ENCODE measurements at regions not wholly inside any gene's neighbourhood (a gene's known extent, or its start where the extent isn't known, plus 50 kb on each side); places are given as distances from the start of the nearest gene placed in this dataset.

DNA sequence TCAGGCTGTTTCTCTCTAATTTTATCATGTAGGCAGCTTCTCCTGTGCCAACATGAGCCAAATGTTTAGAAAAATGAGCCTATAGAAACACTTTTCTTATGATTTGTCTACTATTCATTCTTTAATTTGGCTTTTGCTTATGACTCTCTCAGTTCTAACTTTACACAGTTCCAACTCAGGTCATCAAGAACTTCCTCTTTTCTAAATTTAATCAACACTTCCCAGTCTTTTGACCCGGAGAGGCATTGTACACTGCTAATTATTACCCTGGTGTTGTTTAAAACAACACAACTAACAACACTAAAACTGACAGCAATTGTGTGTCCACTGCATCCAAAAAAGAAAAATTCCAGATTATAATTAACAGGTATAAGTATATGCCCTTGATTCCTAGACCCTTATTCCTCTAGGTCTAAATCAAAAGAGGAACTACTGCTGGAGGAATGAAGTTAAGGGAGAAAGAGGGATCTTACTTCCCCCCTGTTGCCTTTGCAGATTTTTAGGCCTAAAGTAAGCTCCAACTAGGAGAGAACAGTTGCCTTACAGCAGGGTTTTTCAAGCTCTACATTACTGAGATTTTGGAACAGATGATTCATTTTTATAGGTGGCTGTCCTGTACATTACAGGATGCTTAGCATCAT is 332.2 kb upstream of the GOLIM4 start:
- Histone ChIP-seq H3K4me2 (ENCODE audit: insufficient read depth, low read length) (no peak overlapping the region), H3K79me2 (ENCODE audit: insufficient read depth, low read length) (no peaks in the 10 kb centered on the region), H3K36me3 (ENCODE audit: insufficient read depth, low read length) (no peaks in the 10 kb centered on the region), H3K9me3 (ENCODE audit: low read depth, low read length) (no peaks in the 10 kb centered on the region), H3K27ac (ENCODE audit: low read depth, low read length) (no peak overlapping the region), H4K20me1 (ENCODE audit: insufficient read depth, low read length) (no peaks in the 10 kb centered on the region), H3K4me1 (ENCODE audit: insufficient read depth, low read length) (no peaks in the 10 kb centered on the region), H2AFZ (ENCODE audit: low read length) (no peak overlapping the region), H3K4me3 (ENCODE audit: insufficient read depth, low read length) (no peak overlapping the region), H3K27me3 (ENCODE audit: insufficient read depth, low read length) (no peaks in the 10 kb centered on the region)
- TF ChIP-seq CTCF (IDR thresholded peaks at IDR 0.05; ENCODE audit: extremely low read depth, low read depth, low read length): no peak
- DNase-seq (ENCODE audit: insufficient read length, low spot score, missing footprints): no peak

DNA sequence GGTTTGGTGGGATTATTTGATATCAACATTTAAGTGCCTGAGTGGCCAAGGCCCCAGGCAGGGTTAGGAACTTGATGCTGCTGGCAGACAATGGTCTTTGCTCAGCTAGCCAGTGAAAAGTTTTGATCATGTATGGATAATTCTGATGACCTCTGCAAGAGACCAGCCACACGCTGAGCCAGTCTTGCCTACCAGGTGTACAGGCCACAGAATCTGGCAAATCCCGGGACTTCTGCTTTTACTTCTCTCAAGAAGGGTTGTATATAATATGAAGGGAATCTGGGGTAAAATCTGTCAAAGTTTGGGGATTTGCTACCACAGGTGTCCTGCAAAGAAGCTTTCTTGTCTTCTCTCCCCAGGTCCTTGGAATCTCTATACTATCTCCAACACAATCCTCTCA is 331.4 kb upstream of the GOLIM4 start:
- Histone ChIP-seq H3K9me3 (ENCODE audit: low read depth, low read length) (no peaks in the 10 kb centered on the region), H3K4me1 (ENCODE audit: insufficient read depth, low read length) (no peaks in the 10 kb centered on the region), H3K4me3 (ENCODE audit: insufficient read depth, low read length) (no peak overlapping the region), H3K27me3 (ENCODE audit: insufficient read depth, low read length) (no peaks in the 10 kb centered on the region), H3K4me2 (ENCODE audit: insufficient read depth, low read length) (no peak overlapping the region), H3K79me2 (ENCODE audit: insufficient read depth, low read length) (no peaks in the 10 kb centered on the region), H3K27ac (ENCODE audit: low read depth, low read length) (no peak overlapping the region), H2AFZ (ENCODE audit: low read length) (no peak overlapping the region), H3K36me3 (ENCODE audit: insufficient read depth, low read length) (no peaks in the 10 kb centered on the region), H4K20me1 (ENCODE audit: insufficient read depth, low read length) (no peaks in the 10 kb centered on the region)
- no peak for DNase-seq (ENCODE audit: insufficient read length, low spot score, missing footprints)
- no peak for TF ChIP-seq CTCF (IDR thresholded peaks at IDR 0.05; ENCODE audit: extremely low read depth, low read depth, low read length)

GRCh38 chr3:168425936-168426595 is 330.3 kb upstream of the GOLIM4 start:
- no peaks in the 10 kb centered on the region for H3K9me3 ChIP-seq (ENCODE audit: low read depth, low read length)
- H3K4me2 ChIP-seq (ENCODE audit: insufficient read depth, low read length): no peak overlapping the region
- H3K4me1 ChIP-seq (ENCODE audit: insufficient read depth, low read length): no peaks in the 10 kb centered on the region
- H4K20me1 ChIP-seq (ENCODE audit: insufficient read depth, low read length): no peaks in the 10 kb centered on the region
- no peaks in the 10 kb centered on the region for H3K79me2 ChIP-seq (ENCODE audit: insufficient read depth, low read length)
- no peaks in the 10 kb centered on the region for H3K27me3 ChIP-seq (ENCODE audit: insufficient read depth, low read length)
- H3K27ac ChIP-seq (ENCODE audit: low read depth, low read length): no peak overlapping the region
- TF ChIP-seq CTCF (IDR thresholded peaks at IDR 0.05; ENCODE audit: extremely low read depth, low read depth, low read length): no peak
- no peak for DNase-seq (ENCODE audit: insufficient read length, low spot score, missing footprints)
- no peaks in the 10 kb centered on the region for H3K36me3 ChIP-seq (ENCODE audit: insufficient read depth, low read length)
- H3K4me3 ChIP-seq (ENCODE audit: insufficient read depth, low read length): no peak overlapping the region
- H2AFZ ChIP-seq (ENCODE audit: low read length): no peak overlapping the region

- Histone ChIP-seq H3K27me3 (ENCODE audit: insufficient read depth, low read length) (no peaks in the 10 kb centered on the region), H3K79me2 (ENCODE audit: insufficient read depth, low read length) (no peaks in the 10 kb centered on the region), H2AFZ (ENCODE audit: low read length) (no peak overlapping the region), H3K4me1 (ENCODE audit: insufficient read depth, low read length) (no peaks in the 10 kb centered on the region), H3K4me3 (ENCODE audit: insufficient read depth, low read length) (no peak overlapping the region), H3K27ac (ENCODE audit: low read depth, low read length) (no peak overlapping the region), H3K36me3 (ENCODE audit: insufficient read depth, low read length) (no peaks in the 10 kb centered on the region), H3K9me3 (ENCODE audit: low read depth, low read length) (no peaks in the 10 kb centered on the region), H3K4me2 (ENCODE audit: insufficient read depth, low read length) (no peak overlapping the region), H4K20me1 (ENCODE audit: insufficient read depth, low read length) (no peaks in the 10 kb centered on the region)
- TF ChIP-seq CTCF (IDR thresholded peaks at IDR 0.05; ENCODE audit: extremely low read depth, low read depth, low read length): no peak
- DNase-seq (ENCODE audit: insufficient read length, low spot score, missing footprints): no peak
These were observed 328.5 kb upstream of the GOLIM4 start for GRCh38 chr3:168424059-168424734.
